IMR-90 (cell line): ENCODE measurements at regions not wholly inside any gene's neighbourhood (a gene's known extent, or its start where the extent isn't known, plus 50 kb on each side); places are given as distances from the start of the nearest gene placed in this dataset.

Experiments
- ATAC-seq: fragments of 200-7000 bp; cut with Tn5 transposase; 2 replicates; pipeline ENCODE4 v1.9.1; 2020; ENCODE audit warnings: low read depth, mild to moderate bottlenecking, moderate library complexity
- BruUV-seq: library from RNA; stranded (reverse); fragments of 400-500 nt; replicated peaks from 2 replicates; lab custom pipeline; 2021; lab: Mats Ljungman, UMichigan
- CTCF ChIA-PET: fragments of 300-600 bp; formaldehyde crosslinking; extraction: SDS; loops from one replicate; lab custom pipeline; 2021; ENCODE audit warnings: antibody characterized with exemption; lab: Yijun Ruan, JAX
- POLR2A ChIA-PET: fragments of 300-600 bp; sonication (Branson Sonifier 250); formaldehyde crosslinking; loops from one replicate; lab custom pipeline; 2022; ENCODE audit warnings: antibody characterized with exemption; ENCODE audit not compliant: unreplicated experiment; lab: Charles Lee
- DNase-seq: peaks from one replicate; pipeline ENCODE4 v3.0.0; 2013
- H2AFZ ChIP-seq: replicated peaks from 2 replicates; pipeline ENCODE3; 2013; ENCODE audit warnings: low read length, mild to moderate bottlenecking; ENCODE audit not compliant: poor library complexity
- H2AK5ac ChIP-seq: 2 replicates; pipeline ENCODE4 v1.6.1; 2013; ENCODE audit warnings: low read depth, low read length, inconsistent platforms
- H2AK9ac ChIP-seq: replicated peaks from 2 replicates; pipeline ENCODE3; 2013; ENCODE audit warnings: mild to moderate bottlenecking, low read depth, low read length, moderate library complexity; ENCODE audit not compliant: poor library complexity
- H2BK120ac ChIP-seq: 2 replicates; pipeline ENCODE4 v1.6.1; 2013; ENCODE audit warnings: low read depth, low read length, inconsistent platforms
- H2BK15ac ChIP-seq: 3 replicates; pipeline ENCODE4 v1.6.1; 2013; ENCODE audit warnings: low read depth, low read length, inconsistent platforms
- H2BK20ac ChIP-seq: 2 replicates; pipeline ENCODE4 v1.6.1; 2013; ENCODE audit warnings: low read depth, mild to moderate bottlenecking, inconsistent platforms, low read length, moderate library complexity
- H2BK5ac ChIP-seq: 2 replicates; pipeline ENCODE4 v1.6.1; 2013; ENCODE audit warnings: mild to moderate bottlenecking, low read depth, low read length, inconsistent platforms; ENCODE audit not compliant: poor library complexity, severe bottlenecking
- H3K14ac ChIP-seq: replicated peaks from 2 replicates; pipeline ENCODE4 v1.6.1; 2013; ENCODE audit warnings: low read depth, low read length, inconsistent platforms
- H3K18ac ChIP-seq: 2 replicates; pipeline ENCODE4 v1.6.1; 2013; ENCODE audit warnings: low read depth, low read length, control low read depth
- H3K23ac ChIP-seq: 2 replicates; pipeline ENCODE4 v1.6.1; 2013; ENCODE audit warnings: low read depth, low read length, inconsistent platforms
- H3K27ac ChIP-seq: 2 replicates; pipeline ENCODE4 v1.5.1; 2013; ENCODE audit warnings: mild to moderate bottlenecking, control low read depth, low read length; ENCODE audit not compliant: insufficient read depth
- H3K27me3 ChIP-seq: 2 replicates; pipeline ENCODE4 v1.6.1; 2013; ENCODE audit warnings: low read length; ENCODE audit not compliant: control insufficient read depth, insufficient read depth
- H3K36me3 ChIP-seq: 2 replicates; pipeline ENCODE4 v1.6.1; 2013; ENCODE audit warnings: low read length, mixed read lengths; ENCODE audit not compliant: control insufficient read depth, insufficient read depth
- H3K4ac ChIP-seq: 2 replicates; pipeline ENCODE4 v1.6.1; 2013; ENCODE audit warnings: low read depth, low read length, inconsistent platforms
- H3K4me1 ChIP-seq: 2 replicates; pipeline ENCODE4 v1.6.1; 2013; ENCODE audit warnings: low read length, mixed read lengths; ENCODE audit not compliant: control insufficient read depth, insufficient read depth
- H3K4me2 ChIP-seq: 2 replicates; pipeline ENCODE4 v1.6.1; 2013; ENCODE audit warnings: low read depth, mild to moderate bottlenecking, control low read depth, low read length, moderate library complexity
- H3K4me3 ChIP-seq: 2 replicates; pipeline ENCODE4 v1.5.1; 2013; ENCODE audit warnings: low read depth, mild to moderate bottlenecking, control low read depth, low read length, moderate library complexity; ENCODE audit not compliant: insufficient read depth
- H3K56ac ChIP-seq: 2 replicates; pipeline ENCODE4 v1.6.1; 2013; ENCODE audit warnings: low read length, inconsistent platforms; ENCODE audit not compliant: insufficient read depth; ENCODE audit errors: extremely low read depth
- H3K79me1 ChIP-seq, 2 experiments: 2 replicates each; pipeline ENCODE4 v1.6.1; 2013; ENCODE audit warnings: low read length in 2 of 2, inconsistent platforms in 1 of 2, low read depth in 1 of 2
- H3K9ac ChIP-seq: 2 replicates; pipeline ENCODE4 v1.6.1; 2013; ENCODE audit warnings: low read depth, low read length, control low read depth
- H3K9me1 ChIP-seq: 2 replicates; pipeline ENCODE4 v1.6.1; 2013; ENCODE audit warnings: low read length, inconsistent platforms; ENCODE audit not compliant: insufficient read depth
- H3K9me3 ChIP-seq: 2 replicates; pipeline ENCODE4 v1.6.1; 2013; ENCODE audit warnings: low read length; ENCODE audit not compliant: control insufficient read depth, insufficient read depth
- H4K20me1 ChIP-seq: 2 replicates; pipeline ENCODE4 v1.6.1; 2013; ENCODE audit warnings: low read length, inconsistent platforms; ENCODE audit not compliant: insufficient read depth
- H4K5ac ChIP-seq: 2 replicates; pipeline ENCODE4 v1.6.1; 2013; ENCODE audit warnings: mild to moderate bottlenecking, low read depth, low read length, control low read depth
- H4K8ac ChIP-seq, 2 experiments: 2 replicates each; pipeline ENCODE4 v1.6.1; 2013; ENCODE audit warnings: low read depth in 2 of 2, low read length in 2 of 2, control low read depth in 1 of 2, inconsistent platforms in 1 of 2
- H4K91ac ChIP-seq: 2 replicates; pipeline ENCODE4 v1.6.1; 2013; ENCODE audit warnings: low read depth, low read length, inconsistent platforms; ENCODE audit not compliant: insufficient read depth
- BHLHE40 ChIP-seq: fragments of 150-350 bp; IDR thresholded peaks from 2 replicates; pipeline ENCODE4 v1.6.1; 2016; ENCODE audit warnings: mild to moderate bottlenecking, low read depth, low read length
- CEBPB ChIP-seq: IDR thresholded peaks from 2 replicates; pipeline ENCODE4 v1.6.1; 2012; ENCODE audit warnings: low read depth, low read length, improper control_type of control experiment
- CHD1 ChIP-seq: IDR thresholded peaks from 2 replicates; pipeline ENCODE4 v1.6.1; 2012; ENCODE audit warnings: low read depth, low read length, improper control_type of control experiment
- MAFK ChIP-seq: IDR thresholded peaks from 2 replicates; pipeline ENCODE4 v1.6.1; 2012; ENCODE audit warnings: low read depth, low read length, improper control_type of control experiment
- MAZ ChIP-seq: IDR thresholded peaks from 2 replicates; pipeline ENCODE4 v1.6.1; 2012; ENCODE audit warnings: low read depth, mild to moderate bottlenecking, low read length, improper control_type of control experiment, moderate library complexity, borderline replicate concordance
- POLR2A ChIP-seq: IDR thresholded peaks from 2 replicates; pipeline ENCODE4 v1.6.1; 2012; ENCODE audit warnings: mild to moderate bottlenecking, low read depth, low read length
- RAD21 ChIP-seq: IDR thresholded peaks from 2 replicates; pipeline ENCODE4 v1.6.1; 2012; ENCODE audit warnings: low read length, improper control_type of control experiment
- RFX5 ChIP-seq: IDR thresholded peaks from 2 replicates; pipeline ENCODE4 v1.8.0; 2012; ENCODE audit warnings: low read depth, mild to moderate bottlenecking, low read length, moderate library complexity
- WGBS, 2 experiments: methylation state at CpG; one replicate each; pipeline versions ENCODE4 v1.1.5 to v1.1.7; 2013; ENCODE audit warnings: missing lambda C conversion rate in 2 of 2; ENCODE audit not compliant: insufficient read length in 1 of 2; ENCODE audit errors: extremely low coverage in 2 of 2; 5-methylcytosine and 5-hydroxymethylcytosine counted together
- dilution Hi-C: fragments of 300-500 bp; cut with HindIII; formaldehyde crosslinking; loops from one replicate; pipeline ENCODE4 v1.14.3; 2018; ENCODE audit warnings: low sequenced_read_pairs; ENCODE audit not compliant: unreplicated experiment
- in situ Hi-C: fragments of 300-500 bp; cut with MboI; formaldehyde crosslinking; loops from 3 replicates; pipeline ENCODE4 v1.14.3; 2019; ENCODE audit warnings: low sequenced_read_pairs, inconsistent platforms, mixed read lengths
- intact Hi-C: fragments of 100-400 bp; cut with micrococcal nuclease; formaldehyde crosslinking; loops from 2 replicates; pipeline ENCODE4 v1.10.0; 2022

- no peak overlapping the region for H3K14ac ChIP-seq
- H3K18ac ChIP-seq: no peak overlapping the region
- H3K79me1 ChIP-seq: no peaks in the 10 kb centered on the region
- no peak overlapping the region for H3K27ac ChIP-seq
- H3K23ac ChIP-seq: no peak overlapping the region
- no peak overlapping the region for H2BK120ac ChIP-seq
- no peaks in the 10 kb centered on the region for H3K27me3 ChIP-seq
- H4K20me1 ChIP-seq: no peaks in the 10 kb centered on the region
- no peak overlapping the region for H2AK9ac ChIP-seq
- TF ChIP-seq MAFK (peak; percentile 98), BHLHE40 (no peak), CHD1 (no peak), RFX5 (no peak), RAD21 (no peak), CEBPB (no peak), MAZ (no peak), POLR2A (no peak)
- 0 out of 2 replicates have a peak overlapping the region, but pooled peaks have one; percentile 39 for H2BK20ac ChIP-seq
- H2BK15ac ChIP-seq: no peak overlapping the region
- POLR2A ChIA-PET: no interaction called here
- no peak overlapping the region for H4K8ac ChIP-seq
- no peak overlapping the region for H3K4ac ChIP-seq
- no peaks in the 10 kb centered on the region for H3K9me3 ChIP-seq
- 100% methylated on average over 3 of the region's 20 CpGs; no CpG with 5 or more reads in 1 of the 2 experiments for WGBS, 2 experiments
- no peak overlapping the region for H3K4me3 ChIP-seq
- no peak overlapping the region for H2BK5ac ChIP-seq
- no peak overlapping the region for H3K56ac ChIP-seq
- H4K91ac ChIP-seq: no peak overlapping the region
- peaks cover 3% of the 10 kb centered on the region; the same call in 1 of the 2 replicates for H3K4me1 ChIP-seq
- DNase-seq: no peak
- H2AFZ ChIP-seq: no peak overlapping the region
- no peak for ATAC-seq
- no peak overlapping the region for H3K4me2 ChIP-seq
- H3K36me3 ChIP-seq: no peaks in the 10 kb centered on the region
- dilution Hi-C loops (no loop called here), intact Hi-C loops (no loop called here), in situ Hi-C loops (no loop called here)
- H2AK5ac ChIP-seq: no peak overlapping the region
- CTCF ChIA-PET: no interaction called here
- H3K9ac ChIP-seq: no peak overlapping the region
- H4K5ac ChIP-seq: no peak overlapping the region
- peaks cover 2% of the 10 kb centered on the region; the same call in 1 of the 2 replicates for H3K9me1 ChIP-seq
- BruUV-seq: no TSS peak
Measured at GRCh38 chr11:23961503-23962338, 535.1 kb upstream of the LUZP2 start.
